ENCODE measurements at regions not wholly inside any gene's neighbourhood (a gene's known extent, or its start where the extent isn't known, plus 50 kb on each side); places are given as distances from the start of the nearest gene placed in this dataset.

GRCh38 chr2:57782587-57782986 is 264.0 kb upstream of the VRK2 start:
- no peak for DNase-seq (ENCODE audit: insufficient read length, low spot score)
- FAIRE-seq = no peak

GRCh38 chr2:57793310-57793709 is 253.3 kb upstream of the VRK2 start:
- FAIRE-seq (no peak), DNase-seq (ENCODE audit: insufficient read length, low spot score) (no peak)
- TF ChIP-seq POLR2A (IDR thresholded peaks at IDR 0.05; ENCODE audit: low read depth, low read length) = no peak

More at GRCh38 chr2:57782587-57782986, 264.0 kb upstream of the VRK2 start:
- TF ChIP-seq POLR2A (IDR thresholded peaks at IDR 0.05; ENCODE audit: low read depth, low read length) = no peak

- FAIRE-seq (no peak), DNase-seq (ENCODE audit: insufficient read length, low spot score) (no peak)
- TF ChIP-seq POLR2A (IDR thresholded peaks at IDR 0.05; ENCODE audit: low read depth, low read length) = no peak
Measured at GRCh38 chr2:57796527-57796926, 250.1 kb upstream of the VRK2 start.

GRCh38 chr2:57798346-57798745 is 248.3 kb upstream of the VRK2 start:
- TF ChIP-seq POLR2A (IDR thresholded peaks at IDR 0.05; ENCODE audit: low read depth, low read length) = no peak
- DNase-seq (ENCODE audit: insufficient read length, low spot score) (no peak), FAIRE-seq (no peak)

GRCh38 chr2:57802243-57802642 is 244.4 kb upstream of the VRK2 start:
- DNase-seq (ENCODE audit: insufficient read length, low spot score) = no peak
- TF ChIP-seq POLR2A (IDR thresholded peaks at IDR 0.05; ENCODE audit: low read depth, low read length) = no peak
- FAIRE-seq = no peak

GRCh38 chr2:57804971-57805370 is 241.6 kb upstream of the VRK2 start:
- TF ChIP-seq POLR2A (IDR thresholded peaks at IDR 0.05; ENCODE audit: low read depth, low read length) = no peak
- FAIRE-seq (no peak), DNase-seq (ENCODE audit: insufficient read length, low spot score) (no peak)

GRCh38 chr2:57806449-57806968 is 240.1 kb upstream of the VRK2 start:
- FAIRE-seq (no peak), DNase-seq (ENCODE audit: insufficient read length, low spot score) (no peak)
- no peak for TF ChIP-seq POLR2A (IDR thresholded peaks at IDR 0.05; ENCODE audit: low read depth, low read length)

- TF ChIP-seq POLR2A (IDR thresholded peaks at IDR 0.05; ENCODE audit: low read depth, low read length) = no peak
- no peak for FAIRE-seq
- DNase-seq (ENCODE audit: insufficient read length, low spot score) = no peak
Measured at GRCh38 chr2:57809230-57809629, 237.4 kb upstream of the VRK2 start.

- no peak for TF ChIP-seq POLR2A (IDR thresholded peaks at IDR 0.05; ENCODE audit: low read depth, low read length)
- FAIRE-seq (no peak), DNase-seq (ENCODE audit: insufficient read length, low spot score) (no peak)
Measured at GRCh38 chr2:57821088-57821487, 225.5 kb upstream of the VRK2 start.

GRCh38 chr2:57828221-57828620 is 218.4 kb upstream of the VRK2 start:
- no peak for TF ChIP-seq POLR2A (IDR thresholded peaks at IDR 0.05; ENCODE audit: low read depth, low read length)
- FAIRE-seq (no peak), DNase-seq (ENCODE audit: insufficient read length, low spot score) (no peak)

GRCh38 chr2:57834666-57835065 is 211.9 kb upstream of the VRK2 start:
- no peak for TF ChIP-seq POLR2A (IDR thresholded peaks at IDR 0.05; ENCODE audit: low read depth, low read length)
- FAIRE-seq = no peak
- no peak for DNase-seq (ENCODE audit: insufficient read length, low spot score)

- no peak for DNase-seq (ENCODE audit: insufficient read length, low spot score)
- no peak for TF ChIP-seq POLR2A (IDR thresholded peaks at IDR 0.05; ENCODE audit: low read depth, low read length)
- FAIRE-seq = peak; percentile 33
Measured at GRCh38 chr2:57842531-57842930, 204.1 kb upstream of the VRK2 start.

GRCh38 chr2:57843158-57843557 is 203.4 kb upstream of the VRK2 start:
- no peak for FAIRE-seq

GRCh38 chr2:57848723-57849122 is 197.9 kb upstream of the VRK2 start:
- no peak for FAIRE-seq
- TF ChIP-seq POLR2A (IDR thresholded peaks at IDR 0.05; ENCODE audit: low read depth, low read length) = no peak

More at GRCh38 chr2:57843158-57843557, 203.4 kb upstream of the VRK2 start:
- no peak for TF ChIP-seq POLR2A (IDR thresholded peaks at IDR 0.05; ENCODE audit: low read depth, low read length)
- no peak for DNase-seq (ENCODE audit: insufficient read length, low spot score)

GRCh38 chr2:57849843-57850242 is 196.8 kb upstream of the VRK2 start:
- no peak for FAIRE-seq
- TF ChIP-seq POLR2A (IDR thresholded peaks at IDR 0.05; ENCODE audit: low read depth, low read length) = no peak
- DNase-seq (ENCODE audit: insufficient read length, low spot score) = no peak

More at GRCh38 chr2:57848723-57849122, 197.9 kb upstream of the VRK2 start:
- DNase-seq (ENCODE audit: insufficient read length, low spot score) = no peak

All from H54 (cell line).